ENCODE measurements at regions not wholly inside any gene's neighbourhood (a gene's known extent, or its start where the extent isn't known, plus 50 kb on each side); places are given as distances from the start of the nearest gene placed in this dataset.

- no peak for DNase-seq (ENCODE audit: extremely low spot score)
- H3K9me3 ChIP-seq = no peaks in the 10 kb centered on the region
- H3K27ac ChIP-seq (replicated peaks in 1 of 4) = no peak overlapping the region
- no peak for TF ChIP-seq CTCF (IDR thresholded peaks at IDR 0.05)
- TF ChIP-seq POLR2A (IDR thresholded peaks at IDR 0.05; ENCODE audit: low read depth) = no peak
- TF ChIP-seq POLR2AphosphoS5 (IDR thresholded peaks at IDR 0.05) = no peak
- TF ChIP-seq EP300 (IDR thresholded peaks at IDR 0.05) = no peak
- H3K4me3 ChIP-seq = no peak overlapping the region
- H3K36me3 ChIP-seq = no peaks in the 10 kb centered on the region
- H3K27me3 ChIP-seq = no peaks in the 10 kb centered on the region
- H3K4me1 ChIP-seq = peaks cover 0 to 12% (median 8%) of the 10 kb centered on the region in 4 donors
- WGBS = 94% methylated on average over 1 of the region's 1 CpG
- intact Hi-C loops (cut with DNase I) = no loop called here
Measured at GRCh38 chr11:109507836-109508561, 86.0 kb downstream of the C11orf87 start.

DNA sequence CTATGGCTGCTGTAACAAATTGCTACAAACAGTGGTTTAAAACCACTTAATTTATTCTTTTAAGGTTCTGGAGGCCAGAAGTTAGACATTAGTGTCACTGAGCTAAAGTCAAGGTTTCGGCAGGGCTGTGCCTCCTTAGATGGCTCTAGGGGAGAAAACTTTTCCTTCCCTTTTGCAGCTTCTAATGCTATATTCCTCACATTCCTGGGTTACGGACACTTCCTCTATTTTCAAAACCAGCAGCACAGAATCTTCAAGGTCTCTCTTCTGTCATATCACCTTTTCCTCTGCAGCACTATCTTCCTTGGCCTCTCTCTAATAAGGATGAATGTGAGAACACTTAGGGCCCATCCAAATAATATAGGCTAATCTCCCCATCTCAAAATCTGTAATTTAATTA is 87.0 kb downstream of the C11orf87 start:
- 91% methylated on average over 2 of the region's 2 CpGs for WGBS
- Histone ChIP-seq H3K27ac (replicated peaks in 1 of 4) (no peak overlapping the region), H3K36me3 (no peaks in the 10 kb centered on the region), H3K9me3 (no peaks in the 10 kb centered on the region), H3K4me3 (no peak overlapping the region), H3K27me3 (no peaks in the 10 kb centered on the region), H3K4me1 (peaks cover 0 to 12% (median 8%) of the 10 kb centered on the region in 4 donors)
- intact Hi-C loops (cut with DNase I) = no loop called here
- DNase-seq (ENCODE audit: extremely low spot score) = no peak
- no peak for TF ChIP-seq POLR2AphosphoS5 (IDR thresholded peaks at IDR 0.05)
- TF ChIP-seq EP300 (IDR thresholded peaks at IDR 0.05) = no peak
- no peak for TF ChIP-seq POLR2A (IDR thresholded peaks at IDR 0.05; ENCODE audit: low read depth)
- no peak for TF ChIP-seq CTCF (IDR thresholded peaks at IDR 0.05)

DNA sequence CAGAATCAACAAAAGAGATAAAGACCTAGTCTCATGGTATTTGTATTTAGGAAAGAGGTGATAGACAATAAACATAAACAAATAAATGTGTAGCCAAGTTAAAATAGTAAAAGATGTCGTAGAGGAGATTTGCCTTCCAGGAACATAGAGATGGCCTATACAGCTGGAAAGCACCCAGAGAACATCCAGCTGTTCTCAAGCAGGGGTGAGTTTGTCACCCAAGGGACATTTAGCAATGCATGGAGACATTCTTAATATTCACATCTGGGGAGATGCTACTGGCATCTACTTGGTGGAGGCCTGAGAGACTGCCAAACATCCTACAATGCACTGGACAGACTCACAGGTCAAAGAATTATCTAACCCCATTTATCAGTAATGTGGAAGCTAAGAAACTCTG is 88.3 kb downstream of the C11orf87 start:
- H3K27me3 ChIP-seq = no peaks in the 10 kb centered on the region
- H3K27ac ChIP-seq (replicated peaks in 1 of 4) = no peak overlapping the region
- DNase-seq (ENCODE audit: extremely low spot score) = no peak
- no peak overlapping the region for H3K4me3 ChIP-seq
- intact Hi-C loops (cut with DNase I) = no loop called here
- TF ChIP-seq POLR2AphosphoS5 (IDR thresholded peaks at IDR 0.05) (no peak), CTCF (IDR thresholded peaks at IDR 0.05) (no peak), EP300 (IDR thresholded peaks at IDR 0.05) (no peak), POLR2A (IDR thresholded peaks at IDR 0.05; ENCODE audit: low read depth) (no peak)
- H3K36me3 ChIP-seq = no peaks in the 10 kb centered on the region
- WGBS = 66% methylated on average over 1 of the region's 1 CpG
- H3K9me3 ChIP-seq = no peaks in the 10 kb centered on the region
- H3K4me1 ChIP-seq = peaks cover 0 to 12% (median 8%) of the 10 kb centered on the region in 4 donors

- TF ChIP-seq EP300 (IDR thresholded peaks at IDR 0.05) (no peak), POLR2AphosphoS5 (IDR thresholded peaks at IDR 0.05) (no peak), POLR2A (IDR thresholded peaks at IDR 0.05; ENCODE audit: low read depth) (no peak), CTCF (IDR thresholded peaks at IDR 0.05) (no peak)
Measured at GRCh38 chr11:109511598-109511997, 89.6 kb downstream of the C11orf87 start.

DNA sequence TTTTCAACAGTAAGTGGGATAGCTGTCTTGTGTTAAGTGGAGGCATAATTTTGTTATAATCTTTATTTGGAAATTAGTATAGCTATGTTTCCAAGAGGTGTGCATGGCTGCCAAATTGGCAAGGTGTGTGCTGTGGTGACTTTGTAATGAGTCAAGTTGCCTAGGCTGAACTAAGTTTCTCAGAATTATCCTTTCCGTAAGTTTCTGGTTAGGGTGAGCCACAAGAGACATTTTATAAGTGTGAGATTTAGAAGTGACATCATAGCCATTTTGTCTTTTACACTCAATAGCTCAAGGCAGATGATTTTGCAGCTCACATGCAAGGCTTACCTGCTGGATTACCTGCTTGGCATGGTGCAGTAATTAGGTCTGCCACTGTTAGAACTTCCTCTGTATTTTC is 90.3 kb downstream of the C11orf87 start:
- WGBS = 88% methylated on average over 1 of the region's 1 CpG
- Histone ChIP-seq H3K4me3 (no peak overlapping the region), H3K27me3 (no peaks in the 10 kb centered on the region), H3K27ac (replicated peaks in 1 of 4) (no peak overlapping the region), H3K36me3 (no peaks in the 10 kb centered on the region), H3K4me1 (peaks cover 0 to 12% (median 8%) of the 10 kb centered on the region in 4 donors), H3K9me3 (no peaks in the 10 kb centered on the region)
- no peak for DNase-seq (ENCODE audit: extremely low spot score)
- TF ChIP-seq POLR2AphosphoS5 (IDR thresholded peaks at IDR 0.05) = no peak
- no peak for TF ChIP-seq CTCF (IDR thresholded peaks at IDR 0.05)
- no peak for TF ChIP-seq EP300 (IDR thresholded peaks at IDR 0.05)
- TF ChIP-seq POLR2A (IDR thresholded peaks at IDR 0.05; ENCODE audit: low read depth) = no peak
- intact Hi-C loops (cut with DNase I) = no loop called here

More at GRCh38 chr11:109511598-109511997, 89.6 kb downstream of the C11orf87 start:
- Histone ChIP-seq H3K36me3 (no peaks in the 10 kb centered on the region), H3K27ac (replicated peaks in 1 of 4) (no peak overlapping the region), H3K4me1 (peaks cover 0 to 12% (median 8%) of the 10 kb centered on the region in 4 donors), H3K9me3 (no peaks in the 10 kb centered on the region), H3K4me3 (no peak overlapping the region), H3K27me3 (no peaks in the 10 kb centered on the region)
- no peak for DNase-seq (ENCODE audit: extremely low spot score)
- intact Hi-C loops (cut with DNase I) = no loop called here

Data from esophagus muscularis mucosa (tissue), 4 donors.